ENCODE measurements at regions not wholly inside any gene's neighbourhood (a gene's known extent, or its start where the extent isn't known, plus 50 kb on each side); places are given as distances from the start of the nearest gene placed in this dataset.

- no peak for TF ChIP-seq POLR2A (IDR thresholded peaks at IDR 0.05)
- no peak for TF ChIP-seq CTCF (IDR thresholded peaks at IDR 0.05)
- no peak for TF ChIP-seq POLR2AphosphoS5 (IDR thresholded peaks at IDR 0.05)
Measured at GRCh38 chr14:21802441-21802840, 128.8 kb upstream of the OR4E1 start.
